Activated CD4-positive, alpha-beta T cell treated with anti-CD3 and anti-CD28 coated beads, Interleukin-2, amount 10 ng/mL, durations not matched to agents 24 days and 14 days (primary cell): ENCODE measurements at regions not wholly inside any gene's neighbourhood (a gene's known extent, or its start where the extent isn't known, plus 50 kb on each side); places are given as distances from the start of the nearest gene placed in this dataset.

ENCODE experiments used
- DNase-seq: peaks from one replicate; pipeline ENCODE4 v3.0.0; 2022
- H3K27ac Mint-ChIP-seq: one replicate; pipeline ENCODE4 v1.8.0; 2022; ENCODE audit warnings: mild to moderate bottlenecking, mixed read lengths
- H3K27me3 Mint-ChIP-seq: one replicate; pipeline ENCODE4 v1.8.0; 2022; ENCODE audit warnings: mixed read lengths
- H3K36me3 Mint-ChIP-seq: one replicate; pipeline ENCODE4 v1.8.0; 2022; ENCODE audit warnings: low read depth, mild to moderate bottlenecking, mixed read lengths
- H3K4me1 Mint-ChIP-seq: one replicate; pipeline ENCODE4 v1.8.0; 2021; ENCODE audit warnings: mixed read lengths
- H3K4me3 Mint-ChIP-seq: one replicate; pipeline ENCODE4 v1.8.0; 2022; ENCODE audit warnings: mild to moderate bottlenecking, moderate library complexity, mixed read lengths
- H3K9me3 Mint-ChIP-seq: one replicate; pipeline ENCODE4 v1.8.0; 2021; ENCODE audit warnings: mixed read lengths
- intact Hi-C: fragments of 100-400 bp; cut with micrococcal nuclease; formaldehyde crosslinking; loops from one replicate; pipeline ENCODE4 v1.15.1; 2023

DNA sequence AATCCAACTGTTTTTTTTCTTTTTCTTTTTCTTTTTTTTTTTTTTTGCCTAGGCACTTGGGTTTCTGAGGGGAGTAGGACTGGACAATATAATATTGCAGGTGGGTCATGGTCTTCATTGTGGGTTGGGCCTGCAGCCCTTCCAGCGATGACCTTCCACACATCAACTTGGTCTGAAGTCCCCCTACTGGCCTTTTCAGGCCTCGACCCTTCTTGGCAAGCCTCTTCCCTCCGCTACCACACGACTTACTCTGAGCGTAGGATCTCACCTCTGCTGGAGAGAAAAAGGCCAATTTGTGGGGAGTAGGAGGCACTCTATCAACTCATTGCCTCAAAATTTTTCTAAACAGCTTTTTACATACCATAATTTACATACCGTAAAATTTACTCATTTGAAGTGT, 51.1 kb upstream of the GRIK3 start:
- intact Hi-C loops = no loop called here
- no peak overlapping the region for H3K27ac Mint-ChIP-seq
- no peaks in the 10 kb centered on the region for H3K27me3 Mint-ChIP-seq
- H3K4me3 Mint-ChIP-seq = no peak overlapping the region
- DNase-seq = no peak
- H3K9me3 Mint-ChIP-seq = no peaks in the 10 kb centered on the region
- no peaks in the 10 kb centered on the region for H3K4me1 Mint-ChIP-seq
- no peaks in the 10 kb centered on the region for H3K36me3 Mint-ChIP-seq

DNA sequence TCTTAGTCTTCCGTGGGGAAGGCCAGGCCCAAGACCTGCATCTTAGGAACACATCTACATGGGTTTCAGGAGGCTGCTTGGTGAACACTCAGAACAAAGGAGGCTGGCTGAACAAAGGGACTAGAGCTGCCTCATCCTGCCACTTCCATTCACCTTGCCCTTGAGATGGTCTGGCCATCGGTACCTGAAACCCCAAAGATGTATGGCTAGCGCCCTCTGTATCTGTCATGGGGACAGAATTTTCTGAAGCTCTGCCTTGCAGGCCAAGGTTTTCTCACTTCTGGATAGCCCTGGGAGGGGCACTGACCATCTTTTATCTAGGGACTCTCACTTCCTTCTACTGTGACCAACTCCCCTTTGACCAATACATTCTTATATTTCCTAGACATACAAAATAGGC, 55.4 kb upstream of the GRIK3 start:
- Mint-ChIP-seq H3K4me1 (no peaks in the 10 kb centered on the region), H3K4me3 (no peak overlapping the region), H3K27me3 (no peaks in the 10 kb centered on the region), H3K9me3 (no peaks in the 10 kb centered on the region), H3K36me3 (no peaks in the 10 kb centered on the region), H3K27ac (no peak overlapping the region)
- DNase-seq = no peak
- intact Hi-C loops = no loop called here

DNA sequence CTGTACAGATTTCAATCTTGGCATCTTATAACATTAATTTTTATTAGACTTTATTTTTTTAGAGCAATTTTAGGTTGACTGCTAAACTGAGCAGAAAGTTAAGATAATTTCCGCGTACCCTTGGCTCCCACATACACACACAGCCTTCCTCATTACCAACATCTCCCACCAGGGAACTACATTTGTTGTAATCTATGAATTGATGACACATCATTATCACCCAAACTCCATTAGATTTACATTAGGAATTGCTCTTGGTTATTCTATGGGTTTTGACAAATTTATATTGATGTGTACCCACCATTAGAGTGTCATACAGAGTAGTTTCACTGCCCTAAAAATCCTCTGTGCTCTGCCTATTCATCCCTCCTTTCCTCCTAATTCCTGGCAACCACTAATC, 56.4 kb upstream of the GRIK3 start:
- intact Hi-C loops = no loop called here
- no peaks in the 10 kb centered on the region for H3K9me3 Mint-ChIP-seq
- H3K36me3 Mint-ChIP-seq = no peaks in the 10 kb centered on the region
- H3K27ac Mint-ChIP-seq = no peak overlapping the region
- no peaks in the 10 kb centered on the region for H3K4me1 Mint-ChIP-seq
- DNase-seq = no peak
- H3K4me3 Mint-ChIP-seq = no peak overlapping the region
- no peaks in the 10 kb centered on the region for H3K27me3 Mint-ChIP-seq

DNA sequence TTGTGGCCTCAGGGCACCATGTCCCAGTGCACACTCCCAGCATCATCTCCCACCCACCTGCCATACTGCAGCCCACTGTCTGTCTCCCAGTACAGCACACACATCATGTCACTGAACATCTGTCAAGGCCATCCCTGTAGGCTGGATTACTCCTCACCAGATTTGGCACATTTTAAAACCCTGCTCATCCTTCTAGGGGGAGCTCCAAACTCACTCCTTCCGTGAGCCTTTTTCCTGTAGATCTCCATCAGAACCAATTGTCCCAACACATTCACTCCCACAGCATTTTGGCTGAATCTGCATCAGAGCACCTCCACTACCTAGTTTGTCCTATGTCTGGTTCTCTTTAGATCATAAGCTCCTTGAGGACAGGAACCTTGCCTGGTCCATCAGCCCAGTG, 58.6 kb upstream of the GRIK3 start:
- Mint-ChIP-seq H3K4me1 (no peaks in the 10 kb centered on the region), H3K27ac (no peak overlapping the region), H3K27me3 (no peaks in the 10 kb centered on the region), H3K4me3 (no peak overlapping the region), H3K9me3 (no peaks in the 10 kb centered on the region), H3K36me3 (no peaks in the 10 kb centered on the region)
- intact Hi-C loops = no loop called here
- DNase-seq = no peak

DNA sequence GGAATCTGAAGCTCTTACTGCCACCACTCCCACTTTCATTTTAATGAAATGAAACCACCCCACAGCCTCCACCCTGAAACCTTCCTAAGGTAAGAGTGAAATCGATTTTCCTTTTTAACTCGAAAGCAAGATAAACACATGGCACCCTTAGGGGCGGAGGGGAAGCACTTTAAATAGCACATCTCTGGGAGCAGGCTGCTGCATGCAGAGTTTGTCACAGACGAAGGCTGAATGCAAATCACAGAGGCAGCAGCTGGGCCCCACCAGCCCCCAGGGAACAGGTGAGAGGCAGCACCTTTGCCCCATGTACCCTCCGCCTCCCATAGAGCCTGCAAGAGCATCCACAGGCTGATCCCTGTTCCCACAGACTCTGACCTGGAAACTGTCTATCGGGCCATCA, 60.0 kb upstream of the GRIK3 start:
- H3K4me1 Mint-ChIP-seq = no peaks in the 10 kb centered on the region
- no peak for DNase-seq
- H3K36me3 Mint-ChIP-seq = no peaks in the 10 kb centered on the region
- intact Hi-C loops = no loop called here
- no peak overlapping the region for H3K4me3 Mint-ChIP-seq
- H3K27ac Mint-ChIP-seq = no peak overlapping the region
- H3K27me3 Mint-ChIP-seq = no peaks in the 10 kb centered on the region
- H3K9me3 Mint-ChIP-seq = no peaks in the 10 kb centered on the region

DNA sequence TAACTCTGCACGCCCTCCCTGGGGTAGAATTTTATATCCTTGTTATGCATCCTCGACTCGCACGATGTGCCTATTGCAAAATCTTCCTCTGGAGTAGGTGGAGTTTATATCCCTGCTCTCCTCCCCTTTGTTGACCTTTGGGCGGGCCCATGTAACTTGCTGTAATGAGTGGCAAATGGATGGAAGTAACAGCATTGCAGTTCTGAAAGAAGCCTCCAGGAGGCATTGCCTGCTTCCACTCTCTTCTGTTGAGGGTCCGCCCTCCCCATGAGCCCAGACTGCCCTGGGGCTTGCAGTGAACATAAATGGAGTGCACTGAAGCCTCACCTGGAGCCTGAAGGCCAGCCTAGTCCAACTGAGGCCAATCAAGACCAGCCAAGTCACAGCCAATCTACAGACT, 62.2 kb upstream of the GRIK3 start:
- no peaks in the 10 kb centered on the region for H3K27me3 Mint-ChIP-seq
- no peak overlapping the region for H3K27ac Mint-ChIP-seq
- H3K4me1 Mint-ChIP-seq = no peaks in the 10 kb centered on the region
- H3K36me3 Mint-ChIP-seq = no peaks in the 10 kb centered on the region
- intact Hi-C loops = no loop called here
- H3K4me3 Mint-ChIP-seq = no peak overlapping the region
- no peak for DNase-seq
- no peaks in the 10 kb centered on the region for H3K9me3 Mint-ChIP-seq

DNA sequence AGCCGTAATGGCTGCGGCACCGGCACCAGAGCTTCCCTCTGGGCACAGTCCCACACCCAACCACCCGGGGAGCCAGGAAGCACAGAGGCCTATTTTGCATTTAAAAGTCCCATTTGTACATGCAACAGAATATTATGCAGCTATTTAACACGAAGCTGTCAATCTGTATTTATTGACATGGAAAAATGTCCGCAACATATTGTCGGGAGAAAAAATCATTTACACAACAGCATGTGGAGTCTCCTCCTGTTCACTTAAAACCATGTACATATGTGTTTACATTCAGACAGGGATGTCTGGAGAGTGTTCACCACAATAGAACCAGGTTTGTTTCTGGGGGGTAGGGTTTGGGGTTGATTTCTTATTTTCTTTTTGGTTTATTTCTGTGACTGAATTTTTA, 63.4 kb upstream of the GRIK3 start:
- no peaks in the 10 kb centered on the region for H3K9me3 Mint-ChIP-seq
- no peaks in the 10 kb centered on the region for H3K4me1 Mint-ChIP-seq
- intact Hi-C loops = no loop called here
- no peak overlapping the region for H3K4me3 Mint-ChIP-seq
- no peaks in the 10 kb centered on the region for H3K36me3 Mint-ChIP-seq
- DNase-seq = no peak
- H3K27ac Mint-ChIP-seq = no peak overlapping the region
- H3K27me3 Mint-ChIP-seq = no peaks in the 10 kb centered on the region

DNA sequence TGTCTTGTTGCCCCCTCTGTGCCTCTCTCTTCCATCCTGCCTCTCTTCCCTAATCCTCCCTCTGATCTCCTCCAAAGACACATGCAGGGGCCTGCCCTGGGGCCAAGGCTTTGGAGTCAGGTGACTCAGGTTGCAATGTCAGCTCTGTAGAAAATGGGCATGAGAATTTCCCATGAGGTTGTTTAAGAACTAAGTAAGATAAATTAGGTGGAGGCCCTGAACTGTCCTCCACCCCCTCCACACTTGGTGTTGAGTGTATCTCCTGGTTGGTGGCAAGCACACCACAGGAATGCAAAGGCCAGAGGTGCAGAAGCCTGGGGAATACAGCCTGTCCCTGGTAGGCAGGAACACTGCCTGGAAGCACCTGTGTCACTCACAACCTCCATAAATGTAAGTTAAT, 63.9 kb upstream of the GRIK3 start:
- H3K4me1 Mint-ChIP-seq = no peaks in the 10 kb centered on the region
- DNase-seq = no peak
- H3K27me3 Mint-ChIP-seq = no peaks in the 10 kb centered on the region
- intact Hi-C loops = no loop called here
- no peaks in the 10 kb centered on the region for H3K9me3 Mint-ChIP-seq
- no peaks in the 10 kb centered on the region for H3K36me3 Mint-ChIP-seq
- H3K4me3 Mint-ChIP-seq = no peak overlapping the region
- H3K27ac Mint-ChIP-seq = no peak overlapping the region

DNA sequence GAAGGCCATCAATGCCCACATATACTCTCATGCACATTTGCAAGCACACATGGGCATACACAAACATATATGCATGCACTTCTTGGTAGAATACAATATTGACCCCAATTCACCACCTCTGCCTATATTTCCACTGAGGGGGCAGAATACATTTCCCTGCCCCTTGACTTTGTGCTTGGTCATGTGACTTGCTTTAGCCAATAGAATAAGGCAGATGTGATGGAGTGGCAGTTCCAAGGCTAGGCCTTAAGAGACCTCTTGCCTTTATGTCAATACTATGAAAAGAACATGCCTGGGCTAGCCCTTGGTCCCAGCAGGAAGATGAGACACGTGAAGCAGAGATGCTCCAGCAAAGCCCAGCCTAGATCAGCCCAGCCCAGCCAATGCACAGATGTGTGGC, 66.0 kb upstream of the GRIK3 start:
- no peaks in the 10 kb centered on the region for H3K36me3 Mint-ChIP-seq
- DNase-seq = no peak
- H3K4me1 Mint-ChIP-seq = no peaks in the 10 kb centered on the region
- no peaks in the 10 kb centered on the region for H3K27me3 Mint-ChIP-seq
- H3K9me3 Mint-ChIP-seq = no peaks in the 10 kb centered on the region
- no peak overlapping the region for H3K27ac Mint-ChIP-seq
- intact Hi-C loops = no loop called here
- H3K4me3 Mint-ChIP-seq = no peak overlapping the region

DNA sequence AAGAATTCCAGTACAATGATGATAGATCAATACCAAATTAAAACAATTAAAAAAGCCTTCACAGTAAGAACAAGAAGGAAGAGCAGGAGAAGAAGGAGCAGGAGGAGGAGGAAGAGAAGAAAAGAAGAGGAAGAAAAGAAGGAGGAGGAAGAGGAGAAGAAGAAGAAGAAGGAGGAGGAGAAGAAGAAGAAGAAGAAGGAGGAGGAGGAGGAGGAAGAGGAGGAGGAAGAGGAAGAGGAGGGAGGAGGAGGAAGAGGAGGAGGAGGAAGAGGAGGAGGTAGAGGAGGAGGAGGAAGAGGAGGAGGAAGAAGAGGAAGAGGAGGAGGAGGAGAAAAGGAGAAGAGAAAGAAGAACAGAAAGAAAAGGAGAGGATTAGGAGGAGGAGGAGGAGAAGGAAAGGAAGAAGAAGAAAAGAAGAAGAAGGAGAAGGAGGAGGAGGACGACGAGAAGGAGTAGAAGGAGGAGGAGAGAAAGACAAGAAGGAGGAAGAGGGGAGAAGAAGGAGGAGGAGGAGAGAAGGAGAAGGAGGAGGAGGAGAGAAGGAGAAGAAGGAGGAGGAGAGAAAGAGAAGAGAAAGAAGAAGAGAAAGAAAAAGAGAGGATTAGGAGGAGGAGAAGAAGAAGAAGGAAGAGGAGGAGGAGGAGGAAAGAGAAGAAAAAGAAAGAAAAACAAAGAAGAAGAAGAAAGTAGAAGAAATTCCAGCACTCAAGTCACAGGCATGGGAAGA, 68.5 kb upstream of the GRIK3 start:
- Mint-ChIP-seq H3K4me1 (no peaks in the 10 kb centered on the region), H3K27ac (no peak overlapping the region), H3K4me3 (no peak overlapping the region), H3K9me3 (no peaks in the 10 kb centered on the region), H3K27me3 (no peaks in the 10 kb centered on the region), H3K36me3 (no peaks in the 10 kb centered on the region)
- DNase-seq = no peak
- intact Hi-C loops = no loop called here

DNA sequence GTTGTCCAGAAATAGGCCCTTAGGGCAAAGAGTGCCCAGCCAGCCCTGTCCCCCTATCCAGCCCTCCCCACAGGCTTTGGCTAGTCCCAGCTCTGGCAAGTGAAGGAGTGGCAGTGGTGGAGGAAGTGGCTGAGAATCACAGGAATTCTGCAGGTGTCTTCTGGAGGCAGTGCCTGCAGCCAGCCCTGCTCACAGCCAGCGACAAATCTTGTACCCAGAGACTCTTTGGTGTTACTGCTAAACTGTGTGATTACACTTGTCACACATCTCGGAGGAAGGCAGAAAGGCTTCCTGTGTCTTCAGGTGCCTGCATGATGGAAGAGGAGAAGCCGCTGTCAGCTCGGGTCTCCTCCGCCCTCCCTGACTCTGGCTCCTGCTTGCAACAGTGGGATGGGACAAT, 71.6 kb upstream of the GRIK3 start:
- intact Hi-C loops = no loop called here
- Mint-ChIP-seq H3K4me1 (no peaks in the 10 kb centered on the region), H3K36me3 (no peaks in the 10 kb centered on the region), H3K9me3 (no peaks in the 10 kb centered on the region), H3K27ac (no peak overlapping the region), H3K4me3 (no peak overlapping the region), H3K27me3 (no peaks in the 10 kb centered on the region)
- no peak for DNase-seq

DNA sequence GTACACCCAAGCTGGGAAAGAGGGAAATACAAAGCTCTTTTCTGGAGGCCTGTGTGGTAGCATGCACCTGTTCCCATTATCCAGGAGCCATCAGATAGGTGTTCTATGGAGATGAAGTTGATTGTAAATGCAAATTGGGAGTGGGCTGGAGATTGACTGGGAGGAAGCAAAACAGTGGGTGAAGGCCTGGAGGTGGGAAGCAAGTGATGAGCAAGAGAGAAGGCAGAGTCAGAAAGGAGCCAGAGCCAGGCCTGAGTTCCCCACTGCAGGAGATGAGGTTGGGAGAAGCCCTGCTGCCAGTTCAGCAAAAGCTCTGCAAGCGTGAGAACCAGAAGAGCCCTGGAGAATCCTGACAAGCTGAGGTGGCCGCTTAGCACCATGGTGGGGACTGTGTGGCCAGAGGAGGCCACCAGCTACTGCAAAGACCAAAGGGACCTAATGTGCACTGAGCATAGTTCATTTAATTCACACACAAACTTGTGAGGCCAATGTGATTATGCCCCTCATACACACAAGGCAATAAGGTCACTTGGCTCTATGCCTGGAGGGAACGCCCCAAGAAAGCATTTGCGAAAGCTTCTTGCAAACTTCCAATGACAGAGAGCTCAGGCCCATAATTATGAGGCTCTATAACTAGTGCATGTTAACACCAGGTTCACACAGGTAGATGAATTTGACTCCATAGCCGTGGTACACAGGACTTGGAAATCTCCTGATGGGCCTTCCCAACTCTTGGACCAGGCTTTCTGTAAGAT, 73.0 kb upstream of the GRIK3 start:
- DNase-seq = no peak
- intact Hi-C loops = no loop called here
- Mint-ChIP-seq H3K4me1 (no peaks in the 10 kb centered on the region), H3K27ac (no peak overlapping the region), H3K36me3 (no peaks in the 10 kb centered on the region), H3K9me3 (no peaks in the 10 kb centered on the region), H3K27me3 (no peaks in the 10 kb centered on the region), H3K4me3 (no peak overlapping the region)

DNA sequence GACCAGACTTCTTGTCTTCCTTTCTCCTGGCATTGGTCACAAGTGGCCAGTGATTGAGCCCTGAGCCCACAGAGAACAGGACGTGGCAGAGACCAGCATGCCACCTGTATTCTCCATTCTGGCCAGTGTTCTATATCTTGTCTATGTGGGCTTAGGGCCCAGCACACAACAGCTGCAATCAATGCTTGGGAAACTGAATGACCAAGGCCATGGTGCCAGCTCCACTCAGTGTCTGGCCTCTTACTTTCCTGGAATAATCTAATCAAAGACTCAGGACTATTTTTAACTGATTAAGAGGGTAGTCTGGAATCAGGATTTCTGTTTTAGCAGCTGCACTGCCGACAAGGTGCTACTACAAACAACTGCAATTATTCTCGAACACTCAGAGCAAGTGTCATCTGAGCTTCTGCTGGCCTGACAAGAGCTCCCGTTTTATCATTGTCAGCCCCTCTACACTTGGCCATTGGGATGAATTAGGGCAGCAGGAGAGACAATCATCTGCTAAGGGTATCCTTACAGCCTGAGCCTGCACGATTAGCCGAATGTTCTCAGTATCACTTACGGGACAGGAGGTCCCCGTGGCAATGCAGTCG, 74.4 kb upstream of the GRIK3 start:
- no peaks in the 10 kb centered on the region for H3K9me3 Mint-ChIP-seq
- H3K27me3 Mint-ChIP-seq = no peaks in the 10 kb centered on the region
- no peak overlapping the region for H3K4me3 Mint-ChIP-seq
- no peaks in the 10 kb centered on the region for H3K4me1 Mint-ChIP-seq
- intact Hi-C loops = no loop called here
- H3K27ac Mint-ChIP-seq = no peak overlapping the region
- DNase-seq = no peak
- no peaks in the 10 kb centered on the region for H3K36me3 Mint-ChIP-seq

DNA sequence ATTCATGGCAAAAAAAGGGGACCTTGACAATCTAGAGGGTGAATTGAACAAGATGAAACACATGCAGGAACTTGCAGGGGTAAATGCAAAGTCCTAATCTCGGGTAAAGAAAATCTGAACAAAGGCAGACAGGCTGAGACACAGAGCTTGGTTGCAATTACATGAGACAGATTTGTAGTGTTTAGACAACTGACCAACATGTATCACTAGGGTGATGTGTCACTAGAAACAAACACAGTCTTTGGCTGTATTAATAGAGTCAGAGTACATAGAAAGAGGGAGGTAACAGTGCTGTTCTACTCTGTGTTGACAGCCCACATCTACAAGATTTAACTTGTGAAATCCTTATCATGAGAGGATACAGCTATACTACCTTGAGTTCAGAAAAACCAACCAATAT, 78.1 kb upstream of the GRIK3 start:
- Mint-ChIP-seq H3K9me3 (no peaks in the 10 kb centered on the region), H3K27me3 (no peaks in the 10 kb centered on the region), H3K36me3 (no peaks in the 10 kb centered on the region), H3K4me3 (no peak overlapping the region), H3K27ac (no peak overlapping the region), H3K4me1 (no peaks in the 10 kb centered on the region)
- intact Hi-C loops = no loop called here
- no peak for DNase-seq
